ENCODE measurements at regions not wholly inside any gene's neighbourhood (a gene's known extent, or its start where the extent isn't known, plus 50 kb on each side); places are given as distances from the start of the nearest gene placed in this dataset.

GRCh38 chr2:64251497-64252250, 107.5 kb upstream of the PELI1 start:
- TF ChIP-seq CTCF (IDR thresholded peaks at IDR 0.05), result no peak
- TF ChIP-seq POLR2A (IDR thresholded peaks at IDR 0.05), result no peak
- no peak for TF ChIP-seq EP300 (IDR thresholded peaks at IDR 0.05)
- no peak for TF ChIP-seq POLR2AphosphoS5 (IDR thresholded peaks at IDR 0.05)

Data from gastroesophageal sphincter (tissue), 3 donors.